Brain pericyte (primary cell): ENCODE measurements at regions not wholly inside any gene's neighbourhood (a gene's known extent, or its start where the extent isn't known, plus 50 kb on each side); places are given as distances from the start of the nearest gene placed in this dataset.

Experiments
- DNase-seq: peaks from one replicate; pipeline ENCODE4 v3.0.0-alpha.2; 2012; ENCODE audit warnings: low read depth, low spot score

GRCh38 chr5:175116466-175117048, 327.4 kb downstream of the DRD1 start:
- DNase-seq: no peak

GRCh38 chr5:175115831-175116230, 328.2 kb downstream of the DRD1 start:
- DNase-seq: no peak

- no peak for DNase-seq
These were observed 330.0 kb downstream of the DRD1 start for GRCh38 chr5:175113947-175114346.

GRCh38 chr5:175109058-175109755, 334.8 kb downstream of the DRD1 start:
- DNase-seq: no peak

GRCh38 chr5:175107865-175108264, 336.1 kb downstream of the DRD1 start:
- DNase-seq: no peak

GRCh38 chr5:175107028-175107588, 336.9 kb downstream of the DRD1 start:
- DNase-seq: no peak

GRCh38 chr5:175104677-175105076, 339.3 kb downstream of the DRD1 start:
- DNase-seq: no peak

GRCh38 chr5:175103746-175104145, 340.2 kb downstream of the DRD1 start:
- DNase-seq: no peak

- DNase-seq: no peak
These were observed 341.3 kb downstream of the DRD1 start for GRCh38 chr5:175102717-175103116.

GRCh38 chr5:175098301-175098700, 345.7 kb downstream of the DRD1 start:
- no peak for DNase-seq

- no peak for DNase-seq
These were observed 347.4 kb downstream of the DRD1 start for GRCh38 chr5:175096469-175097165.

GRCh38 chr5:175094461-175094860, 349.5 kb downstream of the DRD1 start:
- DNase-seq: no peak

GRCh38 chr5:175092691-175093090, 351.3 kb downstream of the DRD1 start:
- DNase-seq: no peak

GRCh38 chr5:175088963-175089362, 355.0 kb downstream of the DRD1 start:
- DNase-seq: no peak

- DNase-seq: no peak
These were observed 358.6 kb downstream of the MSX2 start for GRCh38 chr5:175082866-175083590.

GRCh38 chr5:175082346-175082745, 358.0 kb downstream of the MSX2 start:
- no peak for DNase-seq

GRCh38 chr5:175079707-175080106, 355.3 kb downstream of the MSX2 start:
- no peak for DNase-seq

- DNase-seq: no peak
These were observed 345.9 kb downstream of the MSX2 start for GRCh38 chr5:175070283-175070682.

- DNase-seq: no peak
These were observed 335.9 kb downstream of the MSX2 start for GRCh38 chr5:175060257-175060656.

GRCh38 chr5:175059687-175060211, 335.4 kb downstream of the MSX2 start:
- DNase-seq: no peak

GRCh38 chr5:175056831-175057230, 332.4 kb downstream of the MSX2 start:
- DNase-seq: no peak

GRCh38 chr5:175054243-175054642, 329.9 kb downstream of the MSX2 start:
- DNase-seq: no peak
